ENCODE measurements at regions not wholly inside any gene's neighbourhood (a gene's known extent, or its start where the extent isn't known, plus 50 kb on each side); places are given as distances from the start of the nearest gene placed in this dataset.

- WGBS, 2 donors (ENCODE audit: low coverage in 1 of 2) = 69 to 92% methylated on average over 3 of the region's 3 CpGs
- Histone ChIP-seq H3K9me3 (no peaks in the 10 kb centered on the region), H3K4me3 (no peak overlapping the region), H3K36me3 (no peaks in the 10 kb centered on the region), H3K4me1 (no peaks in the 10 kb centered on the region), H3K27ac (no peak overlapping the region), H3K27me3 (no peaks in the 10 kb centered on the region)
- intact Hi-C loops (cut with DNase I; ENCODE audit: low total_unique reads) = no loop called here
- no peak for DNase-seq
- TF ChIP-seq CTCF (IDR thresholded peaks at IDR 0.05) = no peak
- TF ChIP-seq POLR2AphosphoS5 (IDR thresholded peaks at IDR 0.05) = no peak
- no peak for TF ChIP-seq EP300 (IDR thresholded peaks at IDR 0.05; ENCODE audit: low read depth)
- no peak for TF ChIP-seq POLR2A (IDR thresholded peaks at IDR 0.05)
- in situ Hi-C loops (cut with MboI; ENCODE audit: low pct_ligation_motif_present in 1 of 4, low pct_unique_long_range_greater_than_20kb in 1 of 4, low sequenced_read_pairs in 3 of 4) = no loop called here
Observed at GRCh38 chr16:17565605-17566004, 94.8 kb upstream of the XYLT1 start.

GRCh38 chr16:17564856-17565255 is 94.1 kb upstream of the XYLT1 start:
- intact Hi-C loops (cut with DNase I; ENCODE audit: low total_unique reads) = no loop called here
- 65 to 73% methylated on average over 5 to 6 of the region's 6 CpGs for WGBS, 2 donors (ENCODE audit: low coverage in 1 of 2)
- H3K4me3 ChIP-seq = no peak overlapping the region

GRCh38 chr16:17563323-17564091 is 92.7 kb upstream of the XYLT1 start:
- intact Hi-C loops (cut with DNase I; ENCODE audit: low total_unique reads) (no loop called here), in situ Hi-C loops (cut with MboI; ENCODE audit: low pct_ligation_motif_present in 1 of 4, low pct_unique_long_range_greater_than_20kb in 1 of 4, low sequenced_read_pairs in 3 of 4) (no loop called here)
- no peak overlapping the region for H3K27ac ChIP-seq
- no peak for TF ChIP-seq CTCF (IDR thresholded peaks at IDR 0.05)
- no peak for DNase-seq
- no peaks in the 10 kb centered on the region for H3K36me3 ChIP-seq
- H3K4me3 ChIP-seq = no peak overlapping the region
- H3K4me1 ChIP-seq = no peaks in the 10 kb centered on the region
- WGBS, 2 donors (ENCODE audit: low coverage in 1 of 2) = 83 to 84% methylated on average over 7 to 8 of the region's 8 CpGs
- H3K9me3 ChIP-seq = no peaks in the 10 kb centered on the region
- no peaks in the 10 kb centered on the region for H3K27me3 ChIP-seq

More at GRCh38 chr16:17564856-17565255, 94.1 kb upstream of the XYLT1 start:
- Histone ChIP-seq H3K27ac (no peak overlapping the region), H3K36me3 (no peaks in the 10 kb centered on the region), H3K4me1 (no peaks in the 10 kb centered on the region), H3K9me3 (no peaks in the 10 kb centered on the region), H3K27me3 (no peaks in the 10 kb centered on the region)
- in situ Hi-C loops (cut with MboI; ENCODE audit: low pct_ligation_motif_present in 1 of 4, low pct_unique_long_range_greater_than_20kb in 1 of 4, low sequenced_read_pairs in 3 of 4) = no loop called here
- DNase-seq = no peak
- no peak for TF ChIP-seq POLR2AphosphoS5 (IDR thresholded peaks at IDR 0.05)
- TF ChIP-seq POLR2A (IDR thresholded peaks at IDR 0.05) = no peak
- TF ChIP-seq EP300 (IDR thresholded peaks at IDR 0.05; ENCODE audit: low read depth) = no peak

- no peaks in the 10 kb centered on the region for H3K9me3 ChIP-seq
- no peaks in the 10 kb centered on the region for H3K27me3 ChIP-seq
- no peak overlapping the region for H3K4me3 ChIP-seq
- no peaks in the 10 kb centered on the region for H3K4me1 ChIP-seq
- WGBS, 2 donors (ENCODE audit: low coverage in 1 of 2) = 79% methylated on average over 10 of the region's 10 CpGs; no CpG with 5 or more reads in 1 of the 2 donors
- no peak for DNase-seq
- intact Hi-C loops (cut with DNase I; ENCODE audit: low total_unique reads) (no loop called here), in situ Hi-C loops (cut with MboI; ENCODE audit: low pct_ligation_motif_present in 1 of 4, low pct_unique_long_range_greater_than_20kb in 1 of 4, low sequenced_read_pairs in 3 of 4) (no loop called here)
- no peaks in the 10 kb centered on the region for H3K36me3 ChIP-seq
- TF ChIP-seq POLR2AphosphoS5 (IDR thresholded peaks at IDR 0.05) (no peak), POLR2A (IDR thresholded peaks at IDR 0.05) (no peak), EP300 (IDR thresholded peaks at IDR 0.05; ENCODE audit: low read depth) (no peak), CTCF (IDR thresholded peaks at IDR 0.05) (no peak)
- no peak overlapping the region for H3K27ac ChIP-seq
Observed at GRCh38 chr16:17561056-17561455, 90.3 kb upstream of the XYLT1 start.

DNA sequence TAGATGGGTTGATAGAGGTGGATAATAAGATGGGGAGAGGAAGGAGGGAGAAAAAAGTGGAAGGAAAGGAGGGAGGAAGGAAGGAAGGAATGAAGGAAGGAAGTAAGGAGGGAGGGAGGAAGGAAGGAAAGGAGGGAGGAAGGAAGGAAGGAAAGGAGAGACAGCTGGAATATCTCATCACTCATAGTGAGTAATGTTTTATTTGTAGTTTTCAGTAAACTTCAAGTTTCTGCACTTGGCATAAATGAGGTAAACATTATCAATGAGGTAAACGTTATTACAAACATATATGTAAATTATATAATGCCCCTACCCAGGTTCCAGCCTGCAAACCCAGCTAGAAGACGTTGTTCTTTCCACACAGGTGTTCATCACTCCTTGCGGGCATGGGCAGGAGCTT is 89.8 kb upstream of the XYLT1 start:
- Histone ChIP-seq H3K4me1 (no peaks in the 10 kb centered on the region), H3K36me3 (no peaks in the 10 kb centered on the region), H3K27me3 (no peaks in the 10 kb centered on the region), H3K9me3 (no peaks in the 10 kb centered on the region), H3K4me3 (no peak overlapping the region), H3K27ac (no peak overlapping the region)
- DNase-seq = no peak
- 40 to 50% methylated on average over 3 of the region's 3 CpGs for WGBS, 2 donors (ENCODE audit: low coverage in 1 of 2)
- TF ChIP-seq POLR2A (IDR thresholded peaks at IDR 0.05) (no peak), EP300 (IDR thresholded peaks at IDR 0.05; ENCODE audit: low read depth) (no peak), POLR2AphosphoS5 (IDR thresholded peaks at IDR 0.05) (no peak), CTCF (IDR thresholded peaks at IDR 0.05) (no peak)
- in situ Hi-C loops (cut with MboI; ENCODE audit: low pct_ligation_motif_present in 1 of 4, low pct_unique_long_range_greater_than_20kb in 1 of 4, low sequenced_read_pairs in 3 of 4) = no loop called here
- intact Hi-C loops (cut with DNase I; ENCODE audit: low total_unique reads) = no loop called here
